Upper lobe of right lung (tissue), 1 donor: ENCODE measurements at regions not wholly inside any gene's neighbourhood (a gene's known extent, or its start where the extent isn't known, plus 50 kb on each side); places are given as distances from the start of the nearest gene placed in this dataset.

Experiments
- ATAC-seq: fragments of 200-7000 bp; cut with Tn5 transposase; one replicate; pipeline ENCODE4 v1.9.1; 2020; ENCODE audit warnings: mild to moderate bottlenecking, moderate library complexity
- DNase-seq: peaks from one replicate; pipeline ENCODE4 v3.0.0-alpha.2; 2020
- H3K27ac ChIP-seq: fragments of 200-600 bp; one replicate; pipeline ENCODE4 v1.8.0; 2022
- H3K27me3 ChIP-seq: fragments of 200-600 bp; one replicate; pipeline ENCODE4 v1.8.0; 2022; ENCODE audit warnings: mild to moderate bottlenecking
- H3K36me3 ChIP-seq: fragments of 200-600 bp; one replicate; pipeline ENCODE4 v1.8.0; 2022
- H3K4me1 ChIP-seq: fragments of 200-600 bp; one replicate; pipeline ENCODE4 v1.8.0; 2022
- H3K4me3 ChIP-seq: fragments of 200-600 bp; one replicate; pipeline ENCODE4 v1.8.0; 2022; ENCODE audit warnings: mild to moderate bottlenecking
- H3K9me3 ChIP-seq: fragments of 200-600 bp; one replicate; pipeline ENCODE4 v1.8.0; 2022
- CTCF ChIP-seq: fragments of 200-600 bp; IDR thresholded peaks from one replicate; pipeline ENCODE4 v1.8.0; 2022; ENCODE audit warnings: antibody characterized with exemption
- intact Hi-C: fragments of 100-400 bp; cut with DNase I; formaldehyde crosslinking; loops from one replicate; pipeline ENCODE4 v1.11.0; 2022
- donor health status: DM: no; HTN: yes; CAD: no; lungs with severe emphysema.

GRCh38 chr12:66763467-66763866 is 84.6 kb upstream of the GRIP1 start:
- no peaks in the 10 kb centered on the region for H3K9me3 ChIP-seq
- no peak overlapping the region for H3K27ac ChIP-seq
- intact Hi-C loops, result no loop called here

GRCh38 chr12:66765204-66765603 is 86.3 kb upstream of the GRIP1 start:
- DNase-seq (no peak), ATAC-seq (no peak)
- intact Hi-C loops, result no loop called here
- no peak overlapping the region for H3K27ac ChIP-seq
- no peaks in the 10 kb centered on the region for H3K27me3 ChIP-seq
- H3K9me3 ChIP-seq, result no peaks in the 10 kb centered on the region
- no peaks in the 10 kb centered on the region for H3K4me1 ChIP-seq
- no peak for TF ChIP-seq CTCF
- H3K36me3 ChIP-seq, result no peaks in the 10 kb centered on the region
- no peak overlapping the region for H3K4me3 ChIP-seq

More at GRCh38 chr12:66763467-66763866, 84.6 kb upstream of the GRIP1 start:
- H3K4me1 ChIP-seq, result no peaks in the 10 kb centered on the region
- no peak for ATAC-seq
- no peak overlapping the region for H3K4me3 ChIP-seq
- no peaks in the 10 kb centered on the region for H3K36me3 ChIP-seq
- no peak for DNase-seq
- no peak for TF ChIP-seq CTCF
- no peaks in the 10 kb centered on the region for H3K27me3 ChIP-seq

GRCh38 chr12:66767536-66767935 is 88.7 kb upstream of the GRIP1 start:
- ATAC-seq, result no peak
- Histone ChIP-seq H3K27me3 (no peaks in the 10 kb centered on the region), H3K4me3 (no peak overlapping the region), H3K4me1 (no peaks in the 10 kb centered on the region), H3K36me3 (no peaks in the 10 kb centered on the region), H3K9me3 (no peaks in the 10 kb centered on the region), H3K27ac (no peak overlapping the region)
- TF ChIP-seq CTCF, result no peak
- intact Hi-C loops, result no loop called here
- no peak for DNase-seq

- intact Hi-C loops, result no loop called here
- no peak overlapping the region for H3K27ac ChIP-seq
- no peaks in the 10 kb centered on the region for H3K36me3 ChIP-seq
- TF ChIP-seq CTCF, result no peak
- no peak for ATAC-seq
- no peaks in the 10 kb centered on the region for H3K9me3 ChIP-seq
- no peak for DNase-seq
- H3K4me1 ChIP-seq, result no peaks in the 10 kb centered on the region
- H3K27me3 ChIP-seq, result no peaks in the 10 kb centered on the region
- no peak overlapping the region for H3K4me3 ChIP-seq
These were observed 89.4 kb upstream of the GRIP1 start for GRCh38 chr12:66768293-66768692.

- Histone ChIP-seq H3K27ac (no peak overlapping the region), H3K27me3 (no peaks in the 10 kb centered on the region), H3K36me3 (no peaks in the 10 kb centered on the region), H3K9me3 (no peaks in the 10 kb centered on the region), H3K4me3 (no peak overlapping the region), H3K4me1 (no peaks in the 10 kb centered on the region)
- no peak for TF ChIP-seq CTCF
- intact Hi-C loops, result no loop called here
- ATAC-seq (no peak), DNase-seq (no peak)
These were observed 96.1 kb upstream of the GRIP1 start for GRCh38 chr12:66774929-66775328.

- Histone ChIP-seq H3K4me3 (no peak overlapping the region), H3K4me1 (no peaks in the 10 kb centered on the region), H3K27me3 (no peaks in the 10 kb centered on the region), H3K27ac (no peak overlapping the region), H3K9me3 (no peaks in the 10 kb centered on the region), H3K36me3 (no peaks in the 10 kb centered on the region)
- no peak for ATAC-seq
- no peak for DNase-seq
- no peak for TF ChIP-seq CTCF
- intact Hi-C loops, result no loop called here
These were observed 97.0 kb upstream of the GRIP1 start for GRCh38 chr12:66775871-66776270.
